ENCODE measurements at regions not wholly inside any gene's neighbourhood (a gene's known extent, or its start where the extent isn't known, plus 50 kb on each side); places are given as distances from the start of the nearest gene placed in this dataset.

- TF ChIP-seq EP300 (IDR thresholded peaks at IDR 0.05), result no peak
- TF ChIP-seq POLR2A (IDR thresholded peaks at IDR 0.05), result no peak
- no peak for TF ChIP-seq CTCF (IDR thresholded peaks at IDR 0.05)
Observed at GRCh38 chr6:4449409-4449808, 314.0 kb upstream of the ECI2 start.

Data from gastroesophageal sphincter (tissue), 3 donors.